ENCODE measurements at regions not wholly inside any gene's neighbourhood (a gene's known extent, or its start where the extent isn't known, plus 50 kb on each side); places are given as distances from the start of the nearest gene placed in this dataset.

- TF ChIP-seq YY1 (IDR thresholded peaks at IDR 0.05; ENCODE audit: insufficient read depth, insufficient read length): no peak
- TF ChIP-seq SUZ12 (IDR thresholded peaks at IDR 0.05; ENCODE audit: extremely low read depth, insufficient read depth, insufficient read length): no peak
- TF ChIP-seq ZNF274 (IDR thresholded peaks at IDR 0.05; ENCODE audit: low read depth, low read length): no peak
These were observed 521.3 kb upstream of the LRRN3 start for GRCh38 chr7:110569486-110570205.
